ENCODE measurements at regions not wholly inside any gene's neighbourhood (a gene's known extent, or its start where the extent isn't known, plus 50 kb on each side); places are given as distances from the start of the nearest gene placed in this dataset.
A peak's percentile ranks its signal among the peaks of the same experiment; 100 is the strongest.

GRCh38 chr6:169904051-169904922 is 152.9 kb downstream of the ERMARD start:
- WGBS, 2 donors: 93 to 95% methylated on average over 17 to 18 of the region's 18 CpGs
- ATAC-seq (ENCODE audit: low FRiP score in 2 of 2): no peak
- peak in 1 of 2 donors; percentile 45 for DNase-seq

GRCh38 chr6:169903122-169903521 is 151.7 kb downstream of the ERMARD start:
- Histone ChIP-seq H3K4me3 (no peak overlapping the region), H3K27ac (no peak overlapping the region), H3K4me1 (peaks cover 31 to 40% (median 33%) of the 10 kb centered on the region in 4 donors), H3K36me3 (no peaks in the 10 kb centered on the region), H3K9me3 (no peaks in the 10 kb centered on the region), H3K27me3 (no peaks in the 10 kb centered on the region)
- ATAC-seq (ENCODE audit: low FRiP score in 2 of 2) (no peak), DNase-seq (peak in 1 of 2 donors; percentile 46)
- TF ChIP-seq POLR2AphosphoS5 (IDR thresholded peaks at IDR 0.05) (no peak), EP300 (IDR thresholded peaks at IDR 0.05) (no peak), POLR2A (IDR thresholded peaks at IDR 0.05) (no peak), CTCF (IDR thresholded peaks at IDR 0.05) (no peak)
- 95 to 97% methylated on average over 18 of the region's 18 CpGs for WGBS, 2 donors

More at GRCh38 chr6:169904051-169904922, 152.9 kb downstream of the ERMARD start:
- no peaks in the 10 kb centered on the region for H3K36me3 ChIP-seq
- no peaks in the 10 kb centered on the region for H3K9me3 ChIP-seq
- no peak overlapping the region for H3K4me3 ChIP-seq
- peaks cover 31 to 40% (median 33%) of the 10 kb centered on the region in 4 donors for H3K4me1 ChIP-seq
- no peak for TF ChIP-seq EP300 (IDR thresholded peaks at IDR 0.05)
- no peak for TF ChIP-seq POLR2A (IDR thresholded peaks at IDR 0.05)
- no peak for TF ChIP-seq CTCF (IDR thresholded peaks at IDR 0.05)
- TF ChIP-seq POLR2AphosphoS5 (IDR thresholded peaks at IDR 0.05): no peak
- H3K27me3 ChIP-seq: no peaks in the 10 kb centered on the region
- peak overlapping the region in 1 of 4 donors; percentile 39 for H3K27ac ChIP-seq

GRCh38 chr6:169902604-169903003 is 151.2 kb downstream of the ERMARD start:
- Histone ChIP-seq H3K36me3 (no peaks in the 10 kb centered on the region), H3K9me3 (no peaks in the 10 kb centered on the region), H3K27me3 (no peaks in the 10 kb centered on the region), H3K4me1 (peaks cover 30 to 36% (median 32%) of the 10 kb centered on the region in 4 donors), H3K4me3 (no peak overlapping the region), H3K27ac (no peak overlapping the region)
- 96% methylated on average over 10 of the region's 10 CpGs for WGBS, 2 donors
- ATAC-seq (ENCODE audit: low FRiP score in 2 of 2): no peak
- DNase-seq: peak in 1 of 2 donors; percentile 24
- TF ChIP-seq POLR2AphosphoS5 (IDR thresholded peaks at IDR 0.05) (no peak), CTCF (IDR thresholded peaks at IDR 0.05) (no peak), EP300 (IDR thresholded peaks at IDR 0.05) (no peak), POLR2A (IDR thresholded peaks at IDR 0.05) (no peak)

- Histone ChIP-seq H3K4me1 (peaks cover 24 to 31% (median 28%) of the 10 kb centered on the region in 4 donors), H3K27me3 (no peaks in the 10 kb centered on the region), H3K27ac (no peak overlapping the region), H3K36me3 (no peaks in the 10 kb centered on the region), H3K4me3 (no peak overlapping the region), H3K9me3 (no peaks in the 10 kb centered on the region)
- TF ChIP-seq POLR2A (IDR thresholded peaks at IDR 0.05): no peak
- TF ChIP-seq CTCF (IDR thresholded peaks at IDR 0.05): no peak
- TF ChIP-seq EP300 (IDR thresholded peaks at IDR 0.05): no peak
- TF ChIP-seq POLR2AphosphoS5 (IDR thresholded peaks at IDR 0.05): no peak
- no peak for ATAC-seq (ENCODE audit: low FRiP score in 2 of 2)
- WGBS, 2 donors: 92 to 98% methylated on average over 2 of the region's 2 CpGs
- no peak for DNase-seq
Measured at GRCh38 chr6:169902070-169902469, 150.6 kb downstream of the ERMARD start.

Data from upper lobe of left lung (tissue), 6 donors.